ENCODE measurements at regions not wholly inside any gene's neighbourhood (a gene's known extent, or its start where the extent isn't known, plus 50 kb on each side); places are given as distances from the start of the nearest gene placed in this dataset.

GRCh38 chr10:128695931-128696330 lies 569.7 kb upstream of the MKI67 start:
- no peaks in the 10 kb centered on the region for H3K9me3 ChIP-seq (replicated peaks; ENCODE audit: control insufficient read depth, insufficient read depth, low read depth, low read length)
- no peak overlapping the region for H3K4me3 ChIP-seq
- in situ Hi-C loops (cut with MboI) (no loop called here), intact Hi-C loops (cut with micrococcal nuclease) (no loop called here)
- no peaks in the 10 kb centered on the region for H3K9me1 ChIP-seq (ENCODE audit: control insufficient read depth, insufficient read depth, low read length)
- H3K9ac ChIP-seq (ENCODE audit: insufficient read depth in 1 of 2, low read depth in 2 of 2, low read length in 2 of 2), result no peak overlapping the region
- no peak overlapping the region for H2AFZ ChIP-seq (ENCODE audit: low read depth, low read length)
- peaks cover 11 to 20% of the 10 kb centered on the region in 2 experiments; a peak in 4 of 5 replicates for H3K27me3 ChIP-seq (ENCODE audit: control insufficient read depth in 2 of 2, insufficient read depth in 2 of 2, low read length in 2 of 2)
- no TSS peak for BruUV-seq (replicated peaks)
- no peaks in the 10 kb centered on the region for H4K20me1 ChIP-seq (replicated peaks; ENCODE audit: control insufficient read depth, insufficient read depth, low read length)
- no peak overlapping the region for H3K27ac ChIP-seq (ENCODE audit: extremely low read depth, low read depth, low read length)
- TF ChIP-seq CBFA2T2 (conservative IDR thresholded peaks at IDR 0.05), result no peak
- no peak for TF ChIP-seq BCLAF1 (IDR thresholded peaks at IDR 0.05; ENCODE audit: borderline replicate concordance in 1 of 2, control insufficient read depth in 1 of 2, low read depth in 2 of 2, low read length in 1 of 2)
- TF ChIP-seq ZNF586 (CRISPR knock-in tag; conservative IDR thresholded peaks at IDR 0.05), result no peak
- TF ChIP-seq ASH1L (IDR thresholded peaks at IDR 0.05; ENCODE audit: borderline replicate concordance, low read depth, partially characterized antibody), result no peak
- no peak for TF ChIP-seq EGR1 (conservative IDR thresholded peaks at IDR 0.05)
- no peak for TF ChIP-seq POLR3G (IDR thresholded peaks at IDR 0.05; ENCODE audit: extremely low read depth, insufficient read length, insufficient replicate concordance)
- no peak for TF ChIP-seq ATF6 (CRISPR knock-in tag; IDR thresholded peaks at IDR 0.05)
- TF ChIP-seq ELF4 (CRISPR knock-in tag; IDR thresholded peaks at IDR 0.05), result no peak
- no peak for DNase-seq (ENCODE audit: extremely low read depth in 1 of 4, low spot score in 3 of 4)
- no peaks in the 10 kb centered on the region for H3K36me3 ChIP-seq (ENCODE audit: control insufficient read depth, insufficient read depth, low read length)
- no peak overlapping the region for H3K4me2 ChIP-seq (ENCODE audit: insufficient read depth, low read length)
- peaks cover 0 to 7% of the 10 kb centered on the region in 2 experiments; a peak in 2 of 5 replicates for H3K4me1 ChIP-seq (replicated peaks in 1 of 2; ENCODE audit: control insufficient read depth in 2 of 2, insufficient read depth in 2 of 2, low read length in 2 of 2)
- H3K79me2 ChIP-seq (ENCODE audit: control insufficient read depth, insufficient read depth, low read length), result no peaks in the 10 kb centered on the region
- whole genome bisulfite sequencing (ENCODE audit: insufficient coverage, low coverage, missing lambda C conversion rate), result 22% methylated on average over 5 of the region's 10 CpGs
- peak; percentile 36 for ATAC-seq
- POLR2A ChIA-PET, result interaction anchor here (0.6 kb wide), 1 partner anchor 87 kb away, joined by 4 read pairs; no protein-coding TSS in a partner anchor
- FAIRE-seq, result no peak
- CTCF ChIA-PET (ENCODE audit: low intra/inter-chr PET ratio), result no interaction called here

All from K562 (cell line).